ENCODE measurements at regions not wholly inside any gene's neighbourhood (a gene's known extent, or its start where the extent isn't known, plus 50 kb on each side); places are given as distances from the start of the nearest gene placed in this dataset.

- CTCF ChIA-PET, result no interaction called here
- intact Hi-C loops (cut with micrococcal nuclease; ENCODE audit: unreplicated experiment), result no loop called here
- DNase-seq (ENCODE audit: low spot score), result no peak
- no peak overlapping the region for H3K4me3 ChIP-seq (ENCODE audit: low read depth, low read length, poor library complexity, severe bottlenecking)
- TF ChIP-seq EZH2 (IDR thresholded peaks at IDR 0.05; ENCODE audit: borderline replicate concordance, low read depth, low read length, poor library complexity, severe bottlenecking), result no peak
- POLR2A ChIA-PET (ENCODE audit: low non-redundant PET), result no interaction called here
- H3K9me3 ChIP-seq (ENCODE audit: low read depth, low read length, poor library complexity, severe bottlenecking), result no peaks in the 10 kb centered on the region
- no peak overlapping the region for H3K27ac ChIP-seq (ENCODE audit: low read depth, low read length, poor library complexity, severe bottlenecking)
- H3K36me3 ChIP-seq (ENCODE audit: insufficient read depth, low read length, poor library complexity, severe bottlenecking), result peaks cover 14% of the 10 kb centered on the region
- BruUV-seq (replicated peaks), result no TSS peak
- H3K27me3 ChIP-seq (replicated peaks; ENCODE audit: insufficient read depth, low read depth, low read length, poor library complexity), result no peaks in the 10 kb centered on the region
- H3K4me1 ChIP-seq (ENCODE audit: insufficient read depth, low read length, poor library complexity, severe bottlenecking), result peaks cover 12% of the 10 kb centered on the region
These were observed 197.8 kb downstream of the PCDH7 start for GRCh38 chr4:30917946-30918345.

GRCh38 chr4:30919458-30919857 lies 199.3 kb downstream of the PCDH7 start:
- Histone ChIP-seq H3K4me1 (ENCODE audit: insufficient read depth, low read length, poor library complexity, severe bottlenecking) (peaks cover 12% of the 10 kb centered on the region), H3K27ac (ENCODE audit: low read depth, low read length, poor library complexity, severe bottlenecking) (peak overlapping the region; percentile 26), H3K4me3 (ENCODE audit: low read depth, low read length, poor library complexity, severe bottlenecking) (no peak overlapping the region), H3K27me3 (replicated peaks; ENCODE audit: insufficient read depth, low read depth, low read length, poor library complexity) (no peaks in the 10 kb centered on the region), H3K36me3 (ENCODE audit: insufficient read depth, low read length, poor library complexity, severe bottlenecking) (peaks cover 14% of the 10 kb centered on the region), H3K9me3 (ENCODE audit: low read depth, low read length, poor library complexity, severe bottlenecking) (no peaks in the 10 kb centered on the region)
- TF ChIP-seq EZH2 (IDR thresholded peaks at IDR 0.05; ENCODE audit: borderline replicate concordance, low read depth, low read length, poor library complexity, severe bottlenecking) (no peak), CTCF (conservative IDR thresholded peaks at IDR 0.05; ENCODE audit: low read depth, low read length) (no peak)
- ChIA-PET CTCF (no interaction called here), POLR2A (ENCODE audit: low non-redundant PET) (no interaction called here)
- intact Hi-C loops (cut with micrococcal nuclease; ENCODE audit: unreplicated experiment), result no loop called here
- BruUV-seq (replicated peaks), result no TSS peak
- no peak for DNase-seq (ENCODE audit: low spot score)

GRCh38 chr4:30920043-30920442 lies 199.9 kb downstream of the PCDH7 start:
- H3K4me1 ChIP-seq (ENCODE audit: insufficient read depth, low read length, poor library complexity, severe bottlenecking), result peaks cover 12% of the 10 kb centered on the region
- ChIA-PET POLR2A (ENCODE audit: low non-redundant PET) (no interaction called here), CTCF (no interaction called here)
- no peaks in the 10 kb centered on the region for H3K27me3 ChIP-seq (replicated peaks; ENCODE audit: insufficient read depth, low read depth, low read length, poor library complexity)
- no peak overlapping the region for H3K4me3 ChIP-seq (ENCODE audit: low read depth, low read length, poor library complexity, severe bottlenecking)
- no peak for DNase-seq (ENCODE audit: low spot score)
- no TSS peak for BruUV-seq (replicated peaks)
- TF ChIP-seq CTCF (conservative IDR thresholded peaks at IDR 0.05; ENCODE audit: low read depth, low read length), result no peak
- TF ChIP-seq EZH2 (IDR thresholded peaks at IDR 0.05; ENCODE audit: borderline replicate concordance, low read depth, low read length, poor library complexity, severe bottlenecking), result no peak
- H3K27ac ChIP-seq (ENCODE audit: low read depth, low read length, poor library complexity, severe bottlenecking), result no peak overlapping the region
- peaks cover 16% of the 10 kb centered on the region for H3K36me3 ChIP-seq (ENCODE audit: insufficient read depth, low read length, poor library complexity, severe bottlenecking)
- intact Hi-C loops (cut with micrococcal nuclease; ENCODE audit: unreplicated experiment), result no loop called here
- H3K9me3 ChIP-seq (ENCODE audit: low read depth, low read length, poor library complexity, severe bottlenecking), result no peaks in the 10 kb centered on the region

GRCh38 chr4:30922625-30923024 lies 202.5 kb downstream of the PCDH7 start:
- POLR2A ChIA-PET (ENCODE audit: low non-redundant PET), result no interaction called here
- no TSS peak for BruUV-seq (replicated peaks)
- intact Hi-C loops (cut with micrococcal nuclease; ENCODE audit: unreplicated experiment), result no loop called here

More at GRCh38 chr4:30922625-30923024, 202.5 kb downstream of the PCDH7 start:
- Histone ChIP-seq H3K27ac (ENCODE audit: low read depth, low read length, poor library complexity, severe bottlenecking) (no peak overlapping the region), H3K4me1 (ENCODE audit: insufficient read depth, low read length, poor library complexity, severe bottlenecking) (no peaks in the 10 kb centered on the region), H3K36me3 (ENCODE audit: insufficient read depth, low read length, poor library complexity, severe bottlenecking) (peaks cover 18% of the 10 kb centered on the region), H3K4me3 (ENCODE audit: low read depth, low read length, poor library complexity, severe bottlenecking) (no peak overlapping the region), H3K27me3 (replicated peaks; ENCODE audit: insufficient read depth, low read depth, low read length, poor library complexity) (no peaks in the 10 kb centered on the region), H3K9me3 (ENCODE audit: low read depth, low read length, poor library complexity, severe bottlenecking) (no peaks in the 10 kb centered on the region)
- TF ChIP-seq EZH2 (IDR thresholded peaks at IDR 0.05; ENCODE audit: borderline replicate concordance, low read depth, low read length, poor library complexity, severe bottlenecking) (no peak), CTCF (conservative IDR thresholded peaks at IDR 0.05; ENCODE audit: low read depth, low read length) (no peak)
- no peak for DNase-seq (ENCODE audit: low spot score)
- CTCF ChIA-PET, result no interaction called here
